KG1 (cell line): ENCODE measurements at regions not wholly inside any gene's neighbourhood (a gene's known extent, or its start where the extent isn't known, plus 50 kb on each side); places are given as distances from the start of the nearest gene placed in this dataset.
"Not testable (repeated sequence)": the region's sequence is repeated elsewhere in the genome, so short reads cannot be mapped to it uniquely, and the experiment has no call there.

Experiments used
- DNase-seq: peaks from one replicate; lab custom pipeline; 2025; lab: John Stamatoyannopoulos, UW

DNA sequence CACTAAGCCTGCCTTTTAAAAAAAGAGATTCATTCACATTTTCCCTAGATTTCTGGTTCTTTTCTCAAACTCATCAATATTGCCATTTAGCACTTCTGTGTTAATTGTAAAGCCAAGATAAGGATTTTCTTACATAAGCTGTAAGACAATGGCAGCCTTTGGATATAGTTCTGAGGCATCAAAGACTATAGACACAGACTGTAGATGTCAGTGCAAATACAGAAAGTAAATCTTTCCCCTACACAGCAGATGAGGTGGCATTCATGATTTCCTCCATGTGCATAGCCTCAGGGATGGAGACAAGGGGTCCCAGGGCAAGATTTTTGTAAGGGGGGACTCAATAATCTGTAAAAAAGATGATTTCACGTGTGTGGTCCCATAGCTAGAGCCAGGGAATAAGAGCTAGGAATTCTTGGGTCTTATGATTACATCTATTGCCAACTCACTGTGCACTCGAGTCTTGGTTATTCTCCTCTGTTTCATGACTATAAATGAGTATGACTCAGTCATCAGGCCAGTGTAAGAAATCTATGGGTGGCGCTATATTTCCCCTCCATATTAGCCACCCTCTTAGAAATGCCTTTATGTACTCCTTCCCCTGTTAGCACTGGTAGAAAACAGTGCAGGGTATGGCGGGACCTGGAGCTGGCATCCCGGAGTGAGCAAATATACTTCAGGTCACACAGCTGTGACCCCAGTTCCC, 207.5 kb downstream of the EXOC5 start:
- no peak for DNase-seq

DNA sequence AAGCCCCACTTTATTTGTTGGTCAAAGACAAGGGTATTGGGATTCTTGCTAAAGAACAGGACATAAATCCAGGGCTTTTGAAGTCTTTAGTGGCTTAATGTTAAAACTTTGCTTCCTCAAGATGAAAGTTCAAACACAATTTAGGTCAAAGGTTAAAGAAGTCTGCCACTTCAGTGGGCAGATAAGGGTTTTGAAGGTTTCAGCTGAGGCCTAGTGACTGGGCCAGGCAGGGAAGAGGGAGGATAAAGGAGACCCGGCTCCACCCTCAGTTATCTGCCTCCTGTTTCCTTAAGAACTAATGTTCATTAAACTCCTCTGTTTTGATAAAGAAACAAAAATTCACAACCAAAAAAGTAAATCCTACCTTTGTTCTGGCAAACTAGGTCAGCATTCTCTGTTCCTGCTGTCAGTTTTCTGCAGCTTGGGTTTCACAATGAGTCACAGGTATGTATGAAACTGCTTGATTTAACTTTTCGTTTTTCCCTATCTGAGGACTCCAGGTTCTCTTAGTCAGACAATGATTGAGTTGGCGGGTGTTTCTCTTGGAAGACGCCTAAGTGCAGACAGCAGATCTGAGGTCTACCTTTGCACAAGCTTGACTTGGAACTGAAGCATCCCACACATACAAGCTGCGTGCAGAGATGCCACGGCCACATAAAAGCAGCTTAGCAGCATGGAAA, 208.3 kb downstream of the EXOC5 start:
- DNase-seq = no peak

DNA sequence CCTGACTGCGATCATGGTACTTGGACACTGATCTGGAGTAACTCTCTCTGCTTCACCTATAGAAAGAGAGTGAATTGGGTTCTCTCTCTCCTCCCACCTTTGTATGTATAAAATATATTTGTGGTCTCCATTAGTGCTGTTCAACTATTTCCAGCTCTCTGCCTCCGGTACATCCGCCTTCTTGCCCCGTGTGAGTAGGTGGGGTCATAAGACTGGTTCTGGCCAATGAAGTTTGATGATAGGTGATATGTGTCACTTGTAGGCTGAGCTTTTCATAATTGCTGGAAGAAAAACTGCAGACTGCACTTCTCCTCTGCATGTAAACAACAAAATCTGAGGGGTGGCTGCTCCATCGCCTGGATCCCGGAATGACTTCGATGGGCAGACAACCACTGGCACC, 210.4 kb downstream of the EXOC5 start:
- DNase-seq = no peak

GRCh38 chr14:57057803-57058202, 210.9 kb downstream of the EXOC5 start:
- DNase-seq = no peak

- not testable (repeated sequence) for DNase-seq
Observed at GRCh38 chr14:57056522-57056921, 212.2 kb downstream of the EXOC5 start.

DNA sequence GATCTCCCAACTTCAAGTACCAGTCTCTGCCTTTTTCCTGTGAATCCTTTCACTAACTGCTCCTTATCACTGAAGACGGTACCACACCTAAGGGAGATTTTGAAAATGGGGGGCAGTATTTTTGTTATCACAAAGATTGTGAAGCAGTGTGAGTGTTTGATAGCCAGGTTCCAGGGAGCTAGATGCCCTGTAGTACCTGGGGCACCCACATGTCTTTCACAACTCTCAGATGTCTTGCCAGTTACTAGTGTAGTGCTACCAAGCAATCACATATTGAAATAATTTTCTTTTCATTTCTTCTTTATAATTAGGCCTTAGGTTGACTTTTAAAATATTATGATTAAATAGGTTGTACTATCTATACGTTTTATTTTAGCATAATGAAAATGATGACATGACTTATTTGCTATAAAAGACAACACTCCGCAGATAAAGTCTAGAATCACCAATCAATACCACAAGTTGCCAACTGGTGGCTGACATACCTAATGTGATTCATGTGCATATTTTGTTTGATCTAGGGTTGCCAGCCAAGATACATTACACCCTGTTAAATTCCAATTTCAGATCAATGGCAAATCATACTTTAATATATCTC, 215.9 kb downstream of the EXOC5 start:
- no peak for DNase-seq

- no peak for DNase-seq
Observed at GRCh38 chr14:57051633-57052032, 217.1 kb downstream of the EXOC5 start.

DNA sequence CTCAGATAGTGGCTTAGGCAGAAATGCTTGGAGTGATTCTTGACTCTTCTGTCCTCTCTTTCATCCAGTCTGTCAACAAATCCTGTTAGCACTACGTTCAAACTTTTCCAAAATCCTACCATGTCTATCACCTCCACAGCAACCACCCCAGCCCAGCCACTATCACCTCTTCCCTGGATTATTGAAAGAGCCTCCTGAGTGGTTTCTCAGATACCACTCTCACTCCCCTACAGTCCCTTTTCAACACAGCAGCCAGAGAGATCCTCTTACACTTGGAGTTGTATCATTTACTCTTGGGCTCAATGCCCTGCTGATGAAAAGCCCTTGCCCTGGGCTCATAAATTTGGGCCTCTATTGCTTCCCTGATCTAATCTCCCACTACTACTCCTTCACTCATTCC, 218.9 kb downstream of the EXOC5 start:
- DNase-seq = no peak

- no peak for DNase-seq
Observed at GRCh38 chr14:57046175-57046574, 222.5 kb downstream of the EXOC5 start.

- not testable (repeated sequence) for DNase-seq
Observed at GRCh38 chr14:57044101-57044973, 224.4 kb downstream of the EXOC5 start.

DNA sequence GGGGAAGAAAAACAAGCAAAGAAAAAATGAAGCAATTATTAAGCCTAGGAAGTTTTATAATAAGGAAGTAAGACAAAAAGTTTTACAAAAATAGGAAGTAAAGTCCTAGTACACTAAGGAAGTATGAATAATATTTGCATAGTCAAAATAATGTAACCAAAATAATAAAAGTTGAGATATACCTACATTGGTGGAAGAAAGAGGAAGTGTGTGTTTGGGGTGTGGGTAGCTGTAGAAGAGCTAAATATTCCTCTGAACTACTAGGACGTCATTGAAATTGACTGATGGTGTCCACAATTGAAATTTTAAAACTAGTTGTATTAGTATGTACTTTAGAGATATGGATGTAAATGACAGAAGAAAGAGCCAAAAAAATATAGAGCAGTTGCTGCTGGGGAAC, 228.4 kb upstream of the OTX2 start:
- DNase-seq = no peak

DNA sequence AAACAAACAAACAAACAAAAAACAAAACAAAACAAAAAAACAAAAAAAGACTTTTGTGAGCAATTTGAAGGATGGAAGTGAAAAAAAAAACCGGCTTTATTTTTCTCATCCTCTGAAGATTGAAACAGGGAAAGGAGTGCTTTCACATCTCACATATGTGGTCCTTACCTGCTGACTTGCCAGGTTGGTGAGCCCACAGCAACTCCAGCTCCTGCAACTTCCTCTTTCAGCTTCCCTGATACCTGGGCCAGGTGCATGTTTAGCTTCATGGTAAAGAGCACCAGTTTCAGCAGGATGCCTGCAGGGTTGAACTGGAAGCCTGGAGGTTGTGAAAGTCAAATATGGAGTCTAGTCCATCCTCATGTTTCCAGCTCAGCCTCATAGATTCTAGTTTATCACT, 221.2 kb upstream of the OTX2 start:
- DNase-seq = no peak

- DNase-seq = no peak
Observed at GRCh38 chr14:57029620-57030253, 219.5 kb upstream of the OTX2 start.

DNA sequence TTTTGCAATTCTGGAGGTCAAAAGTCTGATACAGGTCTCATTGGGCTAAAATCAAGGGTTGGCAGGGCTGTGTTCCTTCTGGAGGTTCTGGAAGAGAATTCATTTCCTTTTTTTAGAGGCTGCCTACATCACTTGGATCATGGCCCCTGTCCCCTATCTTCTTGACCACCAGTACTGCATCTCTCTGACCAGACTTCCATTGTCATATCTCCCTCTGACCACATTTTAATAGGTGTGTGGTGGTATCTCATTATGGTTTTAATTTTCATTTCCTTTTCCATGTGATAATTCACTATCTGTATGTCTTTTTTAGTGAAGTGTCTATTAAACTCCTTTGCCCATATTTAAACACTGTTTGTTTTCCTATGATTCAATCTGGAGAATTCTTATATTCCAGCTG, 215.2 kb upstream of the OTX2 start:
- no peak for DNase-seq

DNA sequence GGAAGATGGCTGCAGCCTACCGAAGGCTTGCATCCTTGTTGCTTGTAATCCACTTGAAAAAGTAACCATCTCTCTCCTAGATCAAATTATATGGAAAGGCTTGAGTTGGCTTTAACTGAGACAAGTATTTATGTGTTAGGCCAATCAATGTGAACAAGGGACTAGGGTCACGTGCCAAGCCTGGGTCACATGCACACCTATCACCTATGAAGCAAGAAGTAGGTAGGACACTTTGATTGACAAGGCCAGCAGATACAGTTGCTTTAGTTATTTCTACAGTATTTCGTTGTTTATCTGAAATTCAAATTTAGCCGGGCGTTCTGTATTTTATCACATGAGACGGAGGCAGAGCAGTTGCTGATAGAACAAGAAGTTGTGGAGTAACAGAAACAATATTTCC, 212.3 kb upstream of the OTX2 start:
- no peak for DNase-seq

- no peak for DNase-seq
Observed at GRCh38 chr14:57018065-57018464, 207.8 kb upstream of the OTX2 start.

DNA sequence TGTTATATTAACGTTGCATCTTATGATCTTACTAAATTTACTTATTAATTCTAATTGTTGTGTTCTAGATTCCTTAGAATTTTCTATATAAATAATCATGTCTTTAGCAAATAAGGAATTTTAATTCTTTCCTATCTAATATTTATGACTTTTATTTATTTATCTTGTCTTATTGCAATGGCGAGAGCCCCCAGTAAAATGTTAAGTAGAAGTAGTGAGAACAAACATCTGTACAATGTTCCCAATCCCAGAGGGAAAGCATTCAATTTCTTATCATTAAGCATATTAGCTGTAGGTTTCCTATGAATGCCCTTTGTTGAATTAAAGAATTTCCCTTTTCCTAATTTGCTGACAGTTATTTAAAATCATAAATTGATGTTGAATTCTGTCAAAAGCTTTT, 203.7 kb upstream of the OTX2 start:
- DNase-seq = no peak

DNA sequence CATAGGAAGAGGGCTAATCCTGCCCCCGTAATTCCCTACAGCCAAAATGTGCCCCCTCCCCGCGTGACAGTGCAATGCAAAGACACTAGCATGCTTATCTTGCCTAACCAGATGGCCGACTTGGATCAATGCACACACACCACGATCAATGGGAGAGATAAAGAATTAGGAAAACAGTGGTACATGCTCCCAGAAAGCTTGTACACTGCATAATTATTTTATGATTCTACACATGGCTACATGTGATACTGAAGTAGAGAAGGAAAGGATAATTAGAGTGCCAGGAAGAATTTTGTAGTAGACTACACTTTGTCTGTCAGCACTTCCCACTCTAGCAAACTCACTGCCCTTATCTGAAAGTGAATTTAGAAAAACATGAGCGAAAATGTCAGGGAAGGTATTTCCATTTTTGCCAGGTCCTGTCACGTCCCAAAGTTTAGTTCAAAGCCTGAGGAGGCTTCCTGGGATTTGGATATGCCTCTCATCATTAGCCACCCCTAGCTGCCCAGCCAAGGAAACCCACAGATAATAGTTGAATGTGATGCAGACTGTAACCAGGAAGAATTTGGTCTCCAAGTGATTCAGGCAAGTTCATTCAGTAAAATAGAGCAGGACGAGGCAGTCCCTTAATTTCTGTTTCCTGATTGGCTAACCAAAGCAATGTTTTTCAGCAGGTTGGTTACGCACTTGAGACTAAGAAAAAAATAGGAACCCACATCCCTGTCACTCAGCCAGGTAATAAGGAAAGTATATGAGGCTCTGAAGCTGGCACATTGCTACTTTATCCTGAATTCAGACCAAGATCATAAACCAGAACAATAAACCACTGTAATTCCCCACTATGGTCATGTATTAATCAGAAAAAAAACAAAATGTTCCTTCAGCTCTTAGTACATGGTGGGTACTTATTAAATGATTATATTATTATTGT, 199.6 kb upstream of the OTX2 start:
- DNase-seq = no peak

GRCh38 chr14:57008534-57008933, 198.3 kb upstream of the OTX2 start:
- DNase-seq = no peak

DNA sequence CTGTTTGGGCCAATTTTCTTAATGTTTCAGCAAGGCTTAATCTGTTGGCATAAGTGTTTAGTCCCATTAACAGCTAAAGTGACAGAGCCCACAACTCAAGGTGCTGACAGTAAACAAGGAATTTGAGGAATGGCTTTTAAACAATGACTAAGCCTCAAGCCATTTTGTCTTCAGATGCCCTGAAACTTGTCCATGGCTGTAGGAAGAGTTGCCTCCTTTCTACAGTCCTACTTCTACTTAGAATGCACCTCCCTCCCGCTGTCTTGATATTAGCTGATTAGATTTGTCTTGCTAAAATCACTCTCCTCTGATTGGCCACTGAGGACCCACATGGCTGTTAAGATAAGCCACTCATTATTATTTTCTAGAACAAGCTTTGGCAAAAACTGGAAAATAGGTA, 188.4 kb upstream of the OTX2 start:
- DNase-seq = no peak
